SK-N-SH (cell line): ENCODE measurements at regions not wholly inside any gene's neighbourhood (a gene's known extent, or its start where the extent isn't known, plus 50 kb on each side); places are given as distances from the start of the nearest gene placed in this dataset.
"Not testable (repeated sequence)": the region's sequence is repeated elsewhere in the genome, so short reads cannot be mapped to it uniquely, and the experiment has no call there.

Experiments
- CTCF ChIA-PET: fragments of 300-600, 350-600 bp; formaldehyde crosslinking; extraction: SDS; loops from one replicate; lab custom pipeline; 2021; lab: Yijun Ruan, JAX
- POLR2A ChIA-PET: fragments of 350-600 bp; sonication (Branson Sonifier 250); formaldehyde crosslinking; extraction: SDS; loops from one replicate; lab custom pipeline; 2020; ENCODE audit warnings: antibody characterized with exemption, inconsistent platforms; lab: Yijun Ruan, JAX
- DNase-seq: peaks from one replicate; pipeline ENCODE4 v3.0.0; 2012
- H2AFZ ChIP-seq: fragments of 200-600 bp; sonication (generic); 2 replicates; pipeline ENCODE4 v1.8.1; 2016; ENCODE audit warnings: antibody characterized with exemption, mild to moderate bottlenecking, low read depth
- H3F3A ChIP-seq: fragments of 200-600 bp; sonication (generic); replicated peaks from 2 replicates; pipeline ENCODE3; 2016; ENCODE audit warnings: antibody characterized with exemption, mild to moderate bottlenecking; ENCODE audit not compliant: insufficient read depth
- H3K27ac ChIP-seq, 2 experiments: fragments of 200-500 bp in 1 of 2; fragments of 200-600 bp in 1 of 2; sonication (Bioruptor generic) in 1 of 2; sonication (generic), shearing (Covaris generic) in 1 of 2; 2 replicates each; pipeline versions ENCODE4 v1.5.1 to v1.6.1; 2014 to 2016; ENCODE audit warnings: low read depth in 2 of 2, inconsistent platforms in 1 of 2, low read length in 1 of 2, mild to moderate bottlenecking in 1 of 2, mixed read lengths in 1 of 2
- H3K27me3 ChIP-seq: fragments of 200-600 bp; sonication (generic), shearing (Covaris generic); 2 replicates; pipeline ENCODE4 v1.6.1; 2016; ENCODE audit warnings: mixed run types; ENCODE audit not compliant: insufficient read depth
- H3K36me3 ChIP-seq, 2 experiments: fragments of 200-500 bp in 1 of 2; fragments of 200-600 bp in 1 of 2; sonication (Bioruptor generic) in 1 of 2; sonication (generic) in 1 of 2; replicated peaks in 1 of 2; 2 replicates each; pipeline versions ENCODE3 to v1.5.1; 2014 to 2016; ENCODE audit warnings: low read length in 1 of 2, mild to moderate bottlenecking in 1 of 2; ENCODE audit not compliant: insufficient read depth in 2 of 2, control insufficient read depth in 1 of 2
- H3K4me1 ChIP-seq, 2 experiments: fragments of 200-500 bp in 1 of 2; fragments of 200-600 bp in 1 of 2; sonication (Bioruptor generic) in 1 of 2; sonication (generic), shearing (Covaris generic) in 1 of 2; 2 replicates each; pipeline versions ENCODE4 v1.5.1 to v1.6.1; 2014 to 2016; ENCODE audit warnings: low read depth in 1 of 2, low read length in 1 of 2, mixed run types in 1 of 2; ENCODE audit not compliant: insufficient read depth in 2 of 2, control insufficient read depth in 1 of 2
- H3K4me2 ChIP-seq: fragments of 200-600 bp; sonication (generic), shearing (Covaris generic); 2 replicates; pipeline ENCODE4 v1.6.1; 2017; ENCODE audit warnings: mixed run types
- H3K4me3 ChIP-seq, 2 experiments: fragments of 200-500 bp in 1 of 2; fragments of 200-600 bp in 1 of 2; sonication (Bioruptor generic) in 1 of 2; sonication (generic), shearing (Covaris generic) in 1 of 2; 2 replicates each; pipeline versions ENCODE4 v1.5.1 to v1.8.1; 2014 to 2016; ENCODE audit warnings: low read depth in 2 of 2, inconsistent platforms in 1 of 2, low read length in 1 of 2, mild to moderate bottlenecking in 1 of 2, mixed read lengths in 1 of 2, moderate library complexity in 1 of 2
- H3K79me2 ChIP-seq: fragments of 200-600 bp; sonication (generic); 2 replicates; pipeline ENCODE4 v1.8.1; 2017; ENCODE audit warnings: mild to moderate bottlenecking; ENCODE audit not compliant: insufficient read depth
- H3K9ac ChIP-seq: fragments of 200-600 bp; sonication (generic); 2 replicates; pipeline ENCODE4 v1.6.1; 2017; ENCODE audit warnings: mixed run types
- H3K9me2 ChIP-seq: fragments of 200-600 bp; sonication (generic); 2 replicates; pipeline ENCODE4 v1.6.1; 2017; ENCODE audit warnings: mixed run types
- H3K9me3 ChIP-seq: fragments of 200-600 bp; sonication (generic); 2 replicates; pipeline ENCODE4 v1.6.1; 2017; ENCODE audit warnings: mixed run types, mild to moderate bottlenecking, moderate library complexity
- H4K20me1 ChIP-seq: fragments of 200-600 bp; sonication (generic); 2 replicates; pipeline ENCODE4 v1.6.1; 2017; ENCODE audit warnings: mild to moderate bottlenecking, mixed run types; ENCODE audit not compliant: insufficient read depth
- CHD2 ChIP-seq: fragments of 150-350 bp; IDR thresholded peaks from 2 replicates; pipeline ENCODE4 v1.6.1; 2018; ENCODE audit warnings: low read length; ENCODE audit not compliant: partially characterized antibody
- EP300 ChIP-seq, 2 experiments: IDR thresholded peaks; 2 replicates each; pipeline versions ENCODE4 v1.4.0 to v1.6.1; 2012; ENCODE audit warnings: borderline replicate concordance in 1 of 2, low read depth in 1 of 2, low read length in 1 of 2
- FOXJ3 ChIP-seq: sonication (generic); formaldehyde crosslinking; IDR thresholded peaks from 2 replicates; pipeline ENCODE4 v1.5.1; 2020; ENCODE audit warnings: mild to moderate bottlenecking, missing genetic modification reagents
- FOXM1 ChIP-seq: IDR thresholded peaks from 2 replicates; pipeline ENCODE4 v1.4.0; 2012; ENCODE audit warnings: low read depth, mild to moderate bottlenecking
- GATA2 ChIP-seq: sonication (generic); formaldehyde crosslinking; IDR thresholded peaks from 2 replicates; pipeline ENCODE4 v1.5.0; 2020; ENCODE audit warnings: mild to moderate bottlenecking, missing genetic modification reagents
- IRF3 ChIP-seq: fragments of 150-350 bp; IDR thresholded peaks from 2 replicates; pipeline ENCODE4 v1.6.1; 2016; ENCODE audit warnings: mild to moderate bottlenecking, low read depth, low read length
- MAX ChIP-seq: IDR thresholded peaks from 2 replicates; pipeline ENCODE4 v1.4.0; 2012; ENCODE audit warnings: low read depth
- MXI1 ChIP-seq: IDR thresholded peaks from 2 replicates; pipeline ENCODE4 v1.6.1; 2012; ENCODE audit warnings: mild to moderate bottlenecking, low read depth, low read length, improper control_type of control experiment
- NFIC ChIP-seq: IDR thresholded peaks from 2 replicates; pipeline ENCODE4 v1.4.0; 2012; ENCODE audit warnings: borderline replicate concordance
- NRF1 ChIP-seq: IDR thresholded peaks from 2 replicates; pipeline ENCODE4 v1.6.1; 2012; ENCODE audit warnings: low read depth, mild to moderate bottlenecking, low read length
- POLR2AphosphoS5 ChIP-seq: IDR thresholded peaks from 2 replicates; pipeline ENCODE4 v1.6.1; 2012; ENCODE audit warnings: low read depth, low read length
- RAD21 ChIP-seq: IDR thresholded peaks from 2 replicates; pipeline ENCODE4 v1.6.1; 2012; ENCODE audit warnings: mild to moderate bottlenecking, low read length
- RCOR1 ChIP-seq: fragments of 150-350 bp; IDR thresholded peaks from 2 replicates; pipeline ENCODE4 v1.6.1; 2017; ENCODE audit warnings: antibody characterized with exemption, low read length
- RFX5 ChIP-seq: IDR thresholded peaks from 2 replicates; pipeline ENCODE4 v1.6.1; 2012; ENCODE audit warnings: mild to moderate bottlenecking, improper control_type of control experiment, low read length
- RXRA ChIP-seq: IDR thresholded peaks from 2 replicates; pipeline ENCODE4 v1.4.0; 2012; ENCODE audit warnings: low read depth, mild to moderate bottlenecking, borderline replicate concordance
- SMC3 ChIP-seq: IDR thresholded peaks from 2 replicates; pipeline ENCODE4 v1.6.1; 2012; ENCODE audit warnings: low read depth, low read length, improper control_type of control experiment
- TCF12 ChIP-seq: IDR thresholded peaks from 2 replicates; pipeline ENCODE4 v1.4.0; 2012
- TEAD4 ChIP-seq: IDR thresholded peaks from 2 replicates; pipeline ENCODE4 v1.4.0; 2012; ENCODE audit warnings: mild to moderate bottlenecking, borderline replicate concordance; ENCODE audit not compliant: insufficient read depth
- WGBS: methylation state at CpG from one replicate; pipeline ENCODE4 v1.1.6; 2017; ENCODE audit warnings: low lambda C conversion rate; 5-methylcytosine and 5-hydroxymethylcytosine counted together

GRCh38 chr4:69389111-69389510 is 106.6 kb downstream of the UGT2B4 start:
- not testable (repeated sequence) for H3K4me3 ChIP-seq

GRCh38 chr4:69408451-69408850 is 87.3 kb downstream of the UGT2B4 start:
- Histone ChIP-seq H3K4me1 (no peaks in the 10 kb centered on the region), H3K9ac (no peak overlapping the region), H2AFZ (no peak overlapping the region), H3K27me3 (no peaks in the 10 kb centered on the region), H3K9me3 (no peaks in the 10 kb centered on the region), H3K4me3 (no peak overlapping the region), H3K79me2 (no peaks in the 10 kb centered on the region), H3K27ac (no peak overlapping the region), H3F3A (no peaks in the 10 kb centered on the region), H3K9me2 (no peaks in the 10 kb centered on the region), H4K20me1 (no peaks in the 10 kb centered on the region), H3K36me3 (no peaks in the 10 kb centered on the region), H3K4me2 (no peak overlapping the region)
- TF ChIP-seq RXRA (no peak), EP300 (IDR thresholded peaks at IDR 0.05; ENCODE audit: borderline replicate concordance in 1 of 2, low read depth in 1 of 2, low read length in 1 of 2) (no peak), FOXM1 (no peak), GATA2 (CRISPR knock-in tag) (no peak), MXI1 (no peak), TEAD4 (no peak), RFX5 (no peak), TCF12 (no peak), NRF1 (no peak), NFIC (no peak), CHD2 (no peak), MAX (no peak), IRF3 (no peak), FOXJ3 (CRISPR knock-in tag) (no peak), RAD21 (no peak), POLR2AphosphoS5 (no peak), SMC3 (no peak), RCOR1 (no peak)
- WGBS, result 0% methylated on average over 2 of the region's 2 CpGs
- CTCF ChIA-PET, result no interaction called here
- no peak for DNase-seq
- POLR2A ChIA-PET, result no interaction called here

More at GRCh38 chr4:69389111-69389510, 106.6 kb downstream of the UGT2B4 start:
- H3K79me2 ChIP-seq, H3F3A ChIP-seq, H4K20me1 ChIP-seq, H3K36me3 ChIP-seq, H3K4me2 ChIP-seq, H3K9me2 ChIP-seq, CTCF ChIA-PET, H3K4me1 ChIP-seq, H3K27ac ChIP-seq, H3K9me3 ChIP-seq, DNase-seq, H3K9ac ChIP-seq, POLR2A ChIA-PET, H2AFZ ChIP-seq, H3K27me3 ChIP-seq: not testable (repeated sequence)
- 0% methylated on average over 4 of the region's 4 CpGs for WGBS

GRCh38 chr4:69411981-69412380 is 83.7 kb downstream of the UGT2B4 start:
- H3K79me2 ChIP-seq, POLR2A ChIA-PET: not testable (repeated sequence)

GRCh38 chr4:69424722-69425121 is 71.0 kb downstream of the UGT2B4 start:
- H3K9me3 ChIP-seq, H3K4me3 ChIP-seq, H3K79me2 ChIP-seq, CTCF ChIA-PET, H3K27me3 ChIP-seq, DNase-seq, POLR2A ChIA-PET, H3K36me3 ChIP-seq, H3F3A ChIP-seq, H3K9ac ChIP-seq, H3K9me2 ChIP-seq, H3K4me1 ChIP-seq, H2AFZ ChIP-seq, H3K4me2 ChIP-seq, H3K27ac ChIP-seq, H4K20me1 ChIP-seq: not testable (repeated sequence)
- WGBS, result 21% methylated on average over 9 of the region's 9 CpGs

More at GRCh38 chr4:69411981-69412380, 83.7 kb downstream of the UGT2B4 start:
- H3K27me3 ChIP-seq, H3K4me1 ChIP-seq, H3K9me3 ChIP-seq, H3K27ac ChIP-seq, H3F3A ChIP-seq, H3K9me2 ChIP-seq, H2AFZ ChIP-seq, DNase-seq, H3K4me2 ChIP-seq, H3K9ac ChIP-seq, H4K20me1 ChIP-seq, H3K4me3 ChIP-seq, CTCF ChIA-PET, H3K36me3 ChIP-seq: not testable (repeated sequence)
